IMR-90 (cell line): ENCODE measurements at regions not wholly inside any gene's neighbourhood (a gene's known extent, or its start where the extent isn't known, plus 50 kb on each side); places are given as distances from the start of the nearest gene placed in this dataset.

Source experiments
- MXI1 ChIP-seq: IDR thresholded peaks from 2 replicates; pipeline ENCODE4 v1.6.1; 2012; ENCODE audit warnings: low read depth, mild to moderate bottlenecking, low read length, moderate library complexity, borderline replicate concordance
- POLR2A ChIP-seq: IDR thresholded peaks from 2 replicates; pipeline ENCODE4 v1.6.1; 2012; ENCODE audit warnings: mild to moderate bottlenecking, low read depth, low read length
- RFX5 ChIP-seq: IDR thresholded peaks from 2 replicates; pipeline ENCODE4 v1.8.0; 2012; ENCODE audit warnings: low read depth, mild to moderate bottlenecking, low read length, moderate library complexity
- USF2 ChIP-seq: fragments of 150-350 bp; IDR thresholded peaks from 2 replicates; pipeline ENCODE4 v1.6.1; 2017; ENCODE audit warnings: mild to moderate bottlenecking, antibody characterized with exemption, low read length, low read depth
- TF ChIP-seq, protein P1 (sequence below): conservative IDR thresholded peaks from 2 replicates; pipeline ENCODE4 v1.5.1; 2012; ENCODE audit warnings: mild to moderate bottlenecking, low read depth, low read length, improper control_type of control experiment

DNA sequence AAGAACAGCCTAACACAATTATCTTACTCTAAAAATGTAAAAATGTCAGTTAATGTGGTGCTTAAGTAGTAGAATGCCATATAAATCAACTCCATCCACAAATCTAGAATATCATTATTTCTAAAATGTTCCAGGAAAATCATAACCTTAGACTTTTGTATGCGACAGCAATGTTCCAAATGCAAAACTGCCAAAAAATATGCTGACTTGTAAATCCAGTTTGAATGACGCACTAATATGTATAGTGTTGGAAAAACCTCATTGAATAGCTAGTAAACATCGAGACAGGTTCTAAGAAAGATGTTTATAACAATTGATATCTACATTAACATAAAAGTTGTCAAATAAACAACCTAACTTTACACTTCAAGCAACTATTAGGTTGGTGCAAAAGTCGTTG is 469.1 kb upstream of the PRICKLE1 start:
- TF ChIP-seq, protein P1, sequence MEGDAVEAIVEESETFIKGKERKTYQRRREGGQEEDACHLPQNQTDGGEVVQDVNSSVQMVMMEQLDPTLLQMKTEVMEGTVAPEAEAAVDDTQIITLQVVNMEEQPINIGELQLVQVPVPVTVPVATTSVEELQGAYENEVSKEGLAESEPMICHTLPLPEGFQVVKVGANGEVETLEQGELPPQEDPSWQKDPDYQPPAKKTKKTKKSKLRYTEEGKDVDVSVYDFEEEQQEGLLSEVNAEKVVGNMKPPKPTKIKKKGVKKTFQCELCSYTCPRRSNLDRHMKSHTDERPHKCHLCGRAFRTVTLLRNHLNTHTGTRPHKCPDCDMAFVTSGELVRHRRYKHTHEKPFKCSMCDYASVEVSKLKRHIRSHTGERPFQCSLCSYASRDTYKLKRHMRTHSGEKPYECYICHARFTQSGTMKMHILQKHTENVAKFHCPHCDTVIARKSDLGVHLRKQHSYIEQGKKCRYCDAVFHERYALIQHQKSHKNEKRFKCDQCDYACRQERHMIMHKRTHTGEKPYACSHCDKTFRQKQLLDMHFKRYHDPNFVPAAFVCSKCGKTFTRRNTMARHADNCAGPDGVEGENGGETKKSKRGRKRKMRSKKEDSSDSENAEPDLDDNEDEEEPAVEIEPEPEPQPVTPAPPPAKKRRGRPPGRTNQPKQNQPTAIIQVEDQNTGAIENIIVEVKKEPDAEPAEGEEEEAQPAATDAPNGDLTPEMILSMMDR, result no peak
- TF ChIP-seq USF2 (no peak), MXI1 (no peak), POLR2A (no peak), RFX5 (no peak)
